Lung (tissue), 11 donors: ENCODE measurements at regions not wholly inside any gene's neighbourhood (a gene's known extent, or its start where the extent isn't known, plus 50 kb on each side); places are given as distances from the start of the nearest gene placed in this dataset.

ENCODE experiments used
- ATAC-seq: fragments of 200-7000 bp; cut with Tn5 transposase; one replicate; pipeline ENCODE4 v1.9.1; 2020; ENCODE audit warnings: moderate number of reproducible peaks; ENCODE audit not compliant: insufficient read depth, low FRiP score
- DNase-seq, 3 donors: peaks; one replicate each; pipeline ENCODE4 v3.0.0-alpha.2; 2013 to 2017
- H3K27ac ChIP-seq, 2 donors: one replicate each; pipeline ENCODE4 v1.5.1; 2013; ENCODE audit warnings: mild to moderate bottlenecking in 2 of 2, moderate library complexity in 2 of 2, control low read depth in 1 of 2, inconsistent platforms in 1 of 2, low read depth in 1 of 2, low read length in 1 of 2
- H3K27me3 ChIP-seq, 3 donors: one replicate each; pipeline ENCODE4 v1.5.1; 2013; ENCODE audit warnings: low read length in 2 of 3; ENCODE audit not compliant: control insufficient read depth in 3 of 3, insufficient read depth in 3 of 3
- H3K36me3 ChIP-seq, 4 donors: one replicate each; pipeline ENCODE4 v1.5.1; 2013; ENCODE audit warnings: low read length in 4 of 4, mild to moderate bottlenecking in 1 of 4, moderate library complexity in 1 of 4; ENCODE audit not compliant: control insufficient read depth in 4 of 4, insufficient read depth in 4 of 4
- H3K4me1 ChIP-seq, 5 donors: one replicate each; pipeline ENCODE4 v1.5.1; 2013; ENCODE audit warnings: low read length in 5 of 5, mild to moderate bottlenecking in 2 of 5, moderate library complexity in 1 of 5; ENCODE audit not compliant: control insufficient read depth in 5 of 5, insufficient read depth in 5 of 5
- H3K4me3 ChIP-seq: one replicate; pipeline ENCODE4 v1.5.1; 2013; ENCODE audit warnings: mild to moderate bottlenecking, control low read depth, moderate library complexity
- H3K9ac ChIP-seq, 2 donors: one replicate each; pipeline ENCODE4 v1.5.1; 2013; ENCODE audit warnings: low read length in 2 of 2, control low read depth in 1 of 2; ENCODE audit not compliant: insufficient read depth in 1 of 2
- H3K9me3 ChIP-seq, 4 donors: one replicate each; pipeline ENCODE4 v1.5.1; 2013; ENCODE audit warnings: low read length in 3 of 4, mild to moderate bottlenecking in 1 of 4, moderate library complexity in 1 of 4; ENCODE audit not compliant: control insufficient read depth in 4 of 4, insufficient read depth in 3 of 4
- CTCF ChIP-seq: IDR thresholded peaks from 2 replicates; pipeline ENCODE4 v1.5.1; 2012; ENCODE audit warnings: mild to moderate bottlenecking; ENCODE audit errors: control extremely low read depth, extremely low read depth
- WGBS, 2 donors: extraction: QIAGEN DNeasy Blood & Tissue Kit; methylation state at CpG; one replicate each; pipeline ENCODE4 v1.1.7; 2013; 5-methylcytosine and 5-hydroxymethylcytosine counted together
- donor health status: control.
- donor health status: control.
- donor health status: Bipolar disorder and iron deficiency.
- donor health status: healthy.
- donor health status: DM: yes; HTN: yes; CAD: no.

- no peaks in the 10 kb centered on the region for H3K9me3 ChIP-seq
- H3K27ac ChIP-seq: no peak overlapping the region
- H3K27me3 ChIP-seq: no peaks in the 10 kb centered on the region
- 67 to 90% methylated on average over 1 of the region's 1 CpG for WGBS, 2 donors
- TF ChIP-seq CTCF: no peak
- no peak for ATAC-seq
- no peak overlapping the region for H3K4me3 ChIP-seq
- no peaks in the 10 kb centered on the region for H3K36me3 ChIP-seq
- H3K9ac ChIP-seq: no peak overlapping the region
- no peak for DNase-seq
- no peaks in the 10 kb centered on the region for H3K4me1 ChIP-seq
Observed at GRCh38 chr10:58014436-58014835, 253.3 kb downstream of the IPMK start.

GRCh38 chr10:58013406-58013805, 254.3 kb downstream of the IPMK start:
- Histone ChIP-seq H3K36me3 (no peaks in the 10 kb centered on the region), H3K27ac (no peak overlapping the region), H3K4me1 (no peaks in the 10 kb centered on the region), H3K4me3 (no peak overlapping the region), H3K9ac (no peak overlapping the region), H3K27me3 (no peaks in the 10 kb centered on the region), H3K9me3 (no peaks in the 10 kb centered on the region)
- ATAC-seq (no peak), DNase-seq (no peak)
- TF ChIP-seq CTCF: no peak
- WGBS, 2 donors: 88 to 93% methylated on average over 4 of the region's 4 CpGs

GRCh38 chr10:58010073-58010702, 257.5 kb downstream of the IPMK start:
- no peak for TF ChIP-seq CTCF
- no peaks in the 10 kb centered on the region for H3K36me3 ChIP-seq
- 66 to 72% methylated on average over 5 of the region's 5 CpGs for WGBS, 2 donors
- no peak overlapping the region for H3K4me3 ChIP-seq
- no peak overlapping the region for H3K27ac ChIP-seq
- no peaks in the 10 kb centered on the region for H3K4me1 ChIP-seq
- no peak for DNase-seq
- H3K9ac ChIP-seq: no peak overlapping the region
- H3K9me3 ChIP-seq: no peaks in the 10 kb centered on the region
- H3K27me3 ChIP-seq: no peaks in the 10 kb centered on the region
- ATAC-seq: no peak

- H3K4me3 ChIP-seq: no peak overlapping the region
- H3K9ac ChIP-seq: no peak overlapping the region
- DNase-seq: no peak
- H3K27me3 ChIP-seq: no peaks in the 10 kb centered on the region
- no peak for ATAC-seq
- H3K36me3 ChIP-seq: no peaks in the 10 kb centered on the region
- H3K27ac ChIP-seq: no peak overlapping the region
- H3K4me1 ChIP-seq: no peaks in the 10 kb centered on the region
- no peak for TF ChIP-seq CTCF
- 50 to 55% methylated on average over 2 of the region's 2 CpGs for WGBS, 2 donors
- no peaks in the 10 kb centered on the region for H3K9me3 ChIP-seq
Observed at GRCh38 chr10:58003945-58004344, 263.7 kb downstream of the IPMK start.
